IPS-15b (cell line): ENCODE measurements at regions not wholly inside any gene's neighbourhood (a gene's known extent, or its start where the extent isn't known, plus 50 kb on each side); places are given as distances from the start of the nearest gene placed in this dataset.
"Not testable (repeated sequence)": the region's sequence is repeated elsewhere in the genome, so short reads cannot be mapped to it uniquely, and the experiment has no call there.

ENCODE experiments used
- H3K27me3 ChIP-seq: one replicate; pipeline ENCODE4 v1.6.1; 2013; ENCODE audit warnings: low read length; ENCODE audit not compliant: control insufficient read depth, insufficient read depth
- H3K36me3 ChIP-seq: one replicate; pipeline ENCODE4 v1.6.1; 2013; ENCODE audit warnings: low read length; ENCODE audit not compliant: control insufficient read depth, insufficient read depth
- H3K4me1 ChIP-seq: one replicate; pipeline ENCODE4 v1.6.1; 2013; ENCODE audit warnings: mild to moderate bottlenecking, low read length; ENCODE audit not compliant: control insufficient read depth, insufficient read depth
- H3K4me3 ChIP-seq: one replicate; pipeline ENCODE4 v1.5.1; 2013; ENCODE audit warnings: low read depth, low read length
- H3K9ac ChIP-seq: one replicate; pipeline ENCODE4 v1.6.1; 2013; ENCODE audit warnings: low read depth, mild to moderate bottlenecking, low read length
- H3K9me3 ChIP-seq: one replicate; pipeline ENCODE4 v1.6.1; 2013; ENCODE audit warnings: mild to moderate bottlenecking, low read length; ENCODE audit not compliant: control insufficient read depth, insufficient read depth

DNA sequence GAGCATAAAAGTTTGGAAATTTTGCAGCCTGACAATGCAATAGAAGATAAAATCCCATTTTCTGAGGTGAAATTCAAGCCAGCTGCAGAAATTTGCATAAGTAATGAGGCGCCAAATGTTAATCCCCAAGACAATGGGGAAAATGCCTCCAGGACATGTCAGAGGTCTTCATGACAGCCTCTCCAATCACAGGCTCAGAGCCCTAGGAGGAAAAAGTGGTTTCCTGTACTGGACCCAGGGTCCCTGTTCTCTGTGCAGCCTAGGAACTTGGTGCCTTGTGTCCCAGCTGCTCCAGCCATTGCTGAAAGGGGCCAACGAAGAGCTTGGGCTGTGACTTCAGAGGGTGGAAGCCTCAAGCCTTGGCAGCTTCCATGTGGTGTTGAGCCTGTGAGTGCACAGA lies 1218.1 kb downstream of the GALC start:
- no peaks in the 10 kb centered on the region for H3K36me3 ChIP-seq
- no peaks in the 10 kb centered on the region for H3K9me3 ChIP-seq
- no peaks in the 10 kb centered on the region for H3K4me1 ChIP-seq
- no peak overlapping the region for H3K9ac ChIP-seq
- H3K27me3 ChIP-seq, result no peaks in the 10 kb centered on the region
- H3K4me3 ChIP-seq, result no peak overlapping the region

DNA sequence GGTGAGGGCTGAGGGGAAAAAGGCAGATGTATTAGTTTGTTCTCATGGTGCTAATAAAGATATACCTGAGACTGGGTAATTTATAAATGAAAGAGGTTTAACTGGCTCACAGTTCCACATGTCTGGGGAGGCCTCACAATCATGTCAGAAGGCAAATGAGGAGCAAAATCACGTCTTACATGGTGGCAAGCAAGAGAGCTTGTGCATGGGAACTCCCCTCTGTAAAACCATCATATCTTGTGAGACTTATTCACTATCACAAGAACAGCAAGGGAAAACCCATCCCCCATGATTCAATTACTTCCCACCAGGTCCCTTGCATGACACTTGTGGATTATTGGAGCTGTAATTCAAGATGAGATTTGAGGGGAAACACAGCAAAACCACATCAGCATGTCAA lies 1220.9 kb downstream of the GALC start:
- no peak overlapping the region for H3K4me3 ChIP-seq
- no peaks in the 10 kb centered on the region for H3K9me3 ChIP-seq
- no peaks in the 10 kb centered on the region for H3K36me3 ChIP-seq
- H3K4me1 ChIP-seq, result no peaks in the 10 kb centered on the region
- no peaks in the 10 kb centered on the region for H3K27me3 ChIP-seq
- H3K9ac ChIP-seq, result no peak overlapping the region

DNA sequence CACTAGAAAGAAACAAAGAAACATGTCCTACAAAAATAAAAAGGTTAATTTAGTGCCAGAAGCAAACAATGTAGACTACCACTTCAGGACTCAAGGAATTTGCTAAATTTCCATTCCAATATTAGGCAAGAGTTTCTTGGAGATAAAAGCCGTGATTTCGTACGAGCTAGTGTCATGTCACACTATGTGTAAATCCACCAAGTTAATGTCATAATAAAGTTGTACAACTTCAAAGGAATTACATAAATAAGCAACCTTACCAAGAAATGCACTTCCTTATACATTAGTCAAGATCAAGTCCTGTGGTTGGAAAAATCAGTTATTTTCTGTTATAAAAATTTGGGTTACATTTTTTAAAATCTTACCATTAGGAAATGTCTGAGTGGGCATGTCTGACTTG lies 1222.8 kb downstream of the GALC start:
- H3K9ac ChIP-seq, result no peak overlapping the region
- H3K36me3 ChIP-seq, result no peaks in the 10 kb centered on the region
- H3K27me3 ChIP-seq, result no peaks in the 10 kb centered on the region
- no peaks in the 10 kb centered on the region for H3K4me1 ChIP-seq
- H3K9me3 ChIP-seq, result no peaks in the 10 kb centered on the region
- no peak overlapping the region for H3K4me3 ChIP-seq

DNA sequence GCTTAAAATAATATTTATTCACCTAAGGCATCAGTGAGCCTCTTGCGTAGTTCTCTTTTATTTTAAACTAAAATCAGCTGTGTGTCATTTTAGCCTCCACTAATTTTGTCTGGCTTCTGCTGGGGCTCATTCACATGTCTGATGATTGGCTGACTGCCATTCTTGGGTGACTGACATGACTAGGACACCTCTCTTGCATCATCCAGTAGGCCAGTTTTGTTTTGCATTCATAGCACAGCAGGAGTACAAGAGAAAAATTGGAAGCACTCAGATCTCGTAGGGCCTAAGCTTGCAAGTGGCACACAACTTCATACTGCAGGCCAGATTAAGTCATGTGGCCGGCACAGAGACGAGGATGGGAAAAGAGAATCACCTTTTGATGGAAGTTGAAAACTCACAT lies 1226.5 kb downstream of the GALC start:
- Histone ChIP-seq H3K4me1 (no peaks in the 10 kb centered on the region), H3K4me3 (no peak overlapping the region), H3K9me3 (no peaks in the 10 kb centered on the region), H3K9ac (no peak overlapping the region), H3K36me3 (no peaks in the 10 kb centered on the region), H3K27me3 (no peaks in the 10 kb centered on the region)

DNA sequence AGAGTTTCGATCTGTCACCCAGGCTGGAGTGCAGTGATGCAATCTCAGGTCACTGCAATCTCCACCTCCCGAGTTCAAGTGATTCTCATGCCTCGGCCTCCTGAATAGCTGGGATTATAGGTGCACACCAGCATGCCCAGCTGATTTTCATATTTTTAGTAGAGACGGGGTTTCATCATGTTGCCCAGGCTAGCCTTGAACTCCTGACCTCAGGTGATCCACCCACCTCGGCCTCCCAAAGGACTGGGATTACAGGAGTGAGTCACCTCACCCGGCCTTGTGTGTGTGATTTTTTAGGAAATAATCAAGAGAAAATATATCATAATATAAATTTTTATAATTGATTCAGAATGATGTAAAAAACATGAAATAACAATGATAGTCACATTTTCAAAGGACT lies 1231.4 kb downstream of the GALC start:
- Histone ChIP-seq H3K36me3 (no peaks in the 10 kb centered on the region), H3K9ac (no peak overlapping the region), H3K4me3 (no peak overlapping the region), H3K27me3 (no peaks in the 10 kb centered on the region), H3K9me3 (no peaks in the 10 kb centered on the region), H3K4me1 (no peaks in the 10 kb centered on the region)

DNA sequence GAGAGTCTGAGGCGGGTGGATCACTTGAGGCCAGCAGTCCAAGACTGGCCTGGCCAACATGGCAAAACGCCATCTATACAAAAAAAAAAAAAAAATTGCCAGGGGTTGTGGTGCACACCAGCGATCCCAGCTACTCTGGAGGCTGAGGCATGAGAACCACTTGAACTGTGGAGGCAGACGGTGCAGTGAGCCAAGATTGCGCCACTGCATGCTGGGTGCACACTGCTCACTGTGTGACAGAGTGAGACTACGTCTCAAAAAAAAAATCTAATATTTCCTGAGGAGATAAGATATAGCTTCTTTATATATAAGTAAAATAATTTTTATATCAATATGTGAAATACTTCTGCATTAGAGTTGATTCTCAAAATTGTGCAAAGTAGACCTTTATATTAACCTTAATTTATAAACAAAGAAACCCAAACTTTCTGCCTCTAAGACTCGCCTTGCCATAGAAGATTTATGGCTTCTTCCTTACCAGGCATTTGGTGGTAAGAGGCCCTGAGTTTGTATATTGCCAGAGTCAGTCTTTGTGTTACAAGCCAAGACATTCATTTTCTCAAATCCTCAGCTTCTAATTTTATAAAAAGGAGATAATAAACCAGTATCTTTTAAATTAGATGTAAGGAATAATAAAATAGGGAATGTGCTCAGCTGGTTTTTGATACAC lies 1226.7 kb downstream of the FLRT2 start:
- H3K9ac ChIP-seq, result no peak overlapping the region
- H3K36me3 ChIP-seq, result no peaks in the 10 kb centered on the region
- H3K9me3 ChIP-seq, result no peaks in the 10 kb centered on the region
- H3K27me3 ChIP-seq, result no peaks in the 10 kb centered on the region
- H3K4me3 ChIP-seq, result no peak overlapping the region
- no peaks in the 10 kb centered on the region for H3K4me1 ChIP-seq

DNA sequence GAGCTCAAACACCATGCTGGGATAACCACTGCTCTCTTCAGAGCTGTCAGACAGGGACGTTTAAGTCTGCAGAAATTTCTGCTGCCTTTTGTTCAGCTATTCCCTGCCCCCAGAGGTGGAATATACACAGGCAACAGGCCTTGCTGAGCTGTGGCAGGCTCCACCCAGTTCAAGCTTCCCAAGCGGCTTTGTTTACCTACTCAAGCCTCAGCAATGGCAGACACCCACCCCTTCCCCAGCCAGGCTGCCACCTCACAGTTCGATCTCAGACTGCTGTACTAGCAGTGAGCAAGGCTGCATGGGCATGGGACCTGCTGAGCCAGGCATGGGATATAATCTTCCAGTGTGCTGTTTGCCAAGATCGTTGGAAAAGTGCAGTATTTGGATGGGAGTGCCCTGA lies 1220.5 kb downstream of the FLRT2 start:
- not testable (repeated sequence) for H3K4me1 ChIP-seq, H3K36me3 ChIP-seq, H3K27me3 ChIP-seq, H3K4me3 ChIP-seq, H3K9me3 ChIP-seq, H3K9ac ChIP-seq

DNA sequence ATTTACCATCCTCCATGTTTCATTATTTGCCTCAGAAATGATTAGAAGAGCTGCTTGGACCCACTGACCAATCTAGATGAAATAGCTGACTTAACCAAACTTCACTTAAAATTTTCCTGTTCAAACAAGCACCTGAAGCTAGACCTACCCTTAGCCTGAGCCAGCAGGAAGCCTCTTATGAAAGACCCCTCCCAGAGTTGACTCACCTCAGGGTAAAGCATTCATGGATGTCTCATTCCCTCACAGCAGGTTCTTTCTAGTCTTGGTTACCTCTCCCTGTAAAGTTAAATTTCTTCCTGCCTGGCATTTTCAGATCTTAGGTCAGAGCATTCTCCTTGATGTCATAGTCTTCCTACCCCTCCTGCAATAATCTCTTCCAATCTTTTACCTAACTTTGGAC lies 1209.8 kb downstream of the FLRT2 start:
- no peaks in the 10 kb centered on the region for H3K27me3 ChIP-seq
- no peaks in the 10 kb centered on the region for H3K9me3 ChIP-seq
- no peak overlapping the region for H3K4me3 ChIP-seq
- peaks cover 3% of the 10 kb centered on the region for H3K4me1 ChIP-seq
- H3K36me3 ChIP-seq, result no peaks in the 10 kb centered on the region
- no peak overlapping the region for H3K9ac ChIP-seq

DNA sequence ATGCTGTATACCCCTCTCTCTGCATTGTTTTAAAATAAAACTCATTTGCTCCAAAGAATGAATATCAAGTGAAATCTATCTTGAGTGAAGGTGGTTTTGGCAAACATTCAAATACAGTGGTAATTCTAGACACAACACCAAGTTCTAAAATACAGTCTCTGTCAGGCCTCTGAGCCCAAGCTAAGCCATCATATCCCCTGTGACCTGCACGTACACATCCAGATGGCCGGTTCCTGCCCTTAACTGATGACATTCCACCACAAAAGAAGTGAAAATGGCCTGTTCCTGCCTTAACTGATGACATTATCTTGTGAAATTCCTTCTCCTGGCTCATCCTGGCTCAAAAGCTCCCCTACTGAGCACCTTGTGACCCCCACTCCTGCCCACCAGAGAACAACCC lies 1201.5 kb downstream of the FLRT2 start:
- H3K9ac ChIP-seq, H3K36me3 ChIP-seq, H3K4me3 ChIP-seq, H3K9me3 ChIP-seq, H3K27me3 ChIP-seq, H3K4me1 ChIP-seq: not testable (repeated sequence)

DNA sequence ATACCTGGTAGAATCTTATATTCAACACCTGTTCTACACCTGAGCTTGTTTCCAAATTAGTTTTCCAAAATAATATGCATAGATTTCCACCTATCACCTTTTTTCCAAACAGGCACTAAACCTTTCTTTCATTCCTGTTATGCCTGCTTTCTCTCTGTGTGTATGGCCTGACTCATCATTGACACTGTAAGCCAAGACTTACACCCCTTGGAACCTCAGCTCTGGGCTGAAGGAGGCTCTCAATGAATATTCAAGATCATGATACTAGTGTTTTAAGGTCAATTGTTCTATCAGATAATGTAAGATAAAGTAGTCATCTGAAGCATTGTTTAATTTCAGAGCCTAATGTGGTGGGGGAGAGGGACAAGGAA lies 1193.3 kb downstream of the FLRT2 start:
- no peak overlapping the region for H3K9ac ChIP-seq
- H3K27me3 ChIP-seq, result no peaks in the 10 kb centered on the region
- no peaks in the 10 kb centered on the region for H3K36me3 ChIP-seq
- H3K4me3 ChIP-seq, result no peak overlapping the region
- no peaks in the 10 kb centered on the region for H3K4me1 ChIP-seq
- no peaks in the 10 kb centered on the region for H3K9me3 ChIP-seq

DNA sequence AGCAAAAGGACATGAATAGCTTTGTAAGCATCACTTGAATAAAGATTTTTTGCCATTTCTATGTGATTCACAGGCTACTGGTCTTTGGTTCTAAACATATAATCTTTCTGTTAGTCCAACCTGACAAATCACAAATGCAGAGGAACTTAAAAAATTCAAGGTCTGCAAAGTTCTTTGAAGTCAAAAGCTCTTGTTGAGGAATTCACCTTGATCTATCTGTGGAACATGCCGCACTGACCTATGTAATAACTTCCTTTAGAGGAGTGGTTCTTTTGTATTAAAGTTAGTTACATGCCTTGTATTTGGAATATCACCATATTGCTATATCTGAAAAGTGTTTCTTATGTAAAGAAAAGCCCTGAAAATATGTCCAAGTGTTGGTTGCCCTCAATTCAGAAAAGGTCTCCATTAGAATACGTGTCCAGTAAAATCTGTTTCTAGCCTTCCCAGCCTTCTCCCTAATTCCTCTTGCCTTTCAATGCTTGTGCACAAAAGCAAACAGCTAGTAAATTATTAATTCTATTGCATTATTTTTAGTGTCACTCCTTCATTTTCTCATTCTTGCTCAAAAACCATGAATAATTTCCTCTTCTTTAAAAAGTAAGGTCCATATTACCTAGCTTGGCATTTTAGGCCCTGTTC lies 1192.8 kb downstream of the FLRT2 start:
- no peaks in the 10 kb centered on the region for H3K4me1 ChIP-seq
- no peaks in the 10 kb centered on the region for H3K27me3 ChIP-seq
- H3K9ac ChIP-seq, result no peak overlapping the region
- no peak overlapping the region for H3K4me3 ChIP-seq
- H3K9me3 ChIP-seq, result no peaks in the 10 kb centered on the region
- H3K36me3 ChIP-seq, result no peaks in the 10 kb centered on the region

DNA sequence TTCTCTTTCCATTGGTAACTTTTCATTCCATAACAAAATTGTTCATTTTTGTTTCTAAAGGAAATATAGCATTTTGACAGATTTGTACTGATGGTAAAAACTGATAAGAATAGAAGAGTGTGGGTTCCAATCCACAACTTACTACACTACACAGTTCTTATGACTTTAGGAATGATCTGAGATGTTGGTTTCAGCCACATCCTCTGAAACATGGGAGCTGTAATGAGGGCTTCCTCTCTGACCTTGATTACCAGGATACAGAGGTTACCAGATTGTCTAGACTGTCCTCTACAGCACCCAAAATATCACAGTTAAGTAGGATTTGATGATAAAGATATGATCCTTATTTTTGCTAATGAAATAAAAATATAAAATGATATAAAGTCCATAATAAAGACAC lies 1184.6 kb downstream of the FLRT2 start:
- H3K27me3 ChIP-seq, result no peaks in the 10 kb centered on the region
- H3K36me3 ChIP-seq, result no peaks in the 10 kb centered on the region
- no peaks in the 10 kb centered on the region for H3K4me1 ChIP-seq
- no peak overlapping the region for H3K9ac ChIP-seq
- H3K9me3 ChIP-seq, result no peaks in the 10 kb centered on the region
- H3K4me3 ChIP-seq, result no peak overlapping the region
